ENCODE measurements at regions not wholly inside any gene's neighbourhood (a gene's known extent, or its start where the extent isn't known, plus 50 kb on each side); places are given as distances from the start of the nearest gene placed in this dataset.

DNA sequence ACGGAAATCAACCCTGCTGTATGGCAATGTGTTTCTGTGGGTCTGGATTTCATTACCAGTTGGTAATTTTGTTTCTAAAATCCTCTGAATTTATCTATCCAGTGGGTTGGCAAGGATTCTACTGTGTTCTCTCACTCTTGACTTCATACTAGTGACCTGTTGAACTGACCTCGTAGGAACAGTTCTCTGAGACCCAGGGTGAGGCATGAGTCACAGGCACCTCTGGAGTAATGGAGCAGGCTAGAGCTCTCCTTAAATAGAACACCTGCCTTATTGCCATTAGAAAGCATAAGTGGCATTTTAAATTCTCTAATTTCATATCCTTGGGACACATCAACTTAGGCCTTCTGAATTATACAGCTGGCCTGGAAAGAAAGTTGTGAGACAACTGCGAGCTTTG is 258.3 kb upstream of the NAV3 start:
- no peak for DNase-seq
- Mint-ChIP-seq H3K4me3 (no peak overlapping the region), H3K9me3 (no peaks in the 10 kb centered on the region), H3K27ac (no peak overlapping the region), H3K4me1 (no peaks in the 10 kb centered on the region), H3K27me3 (ENCODE audit: insufficient read depth) (no peaks in the 10 kb centered on the region), H3K36me3 (ENCODE audit: low read depth) (no peaks in the 10 kb centered on the region)
- Histone ChIP-seq H3K9ac (ENCODE audit: extremely low read depth, low read length, poor library complexity, severe bottlenecking) (no peak overlapping the region), H3K4me3 (ENCODE audit: low read length) (no peak overlapping the region), H3K9me3 (ENCODE audit: control insufficient read depth, low read length) (no peaks in the 10 kb centered on the region), H3K27me3 (ENCODE audit: control insufficient read depth, insufficient read depth, low read length, poor library complexity, severe bottlenecking) (no peaks in the 10 kb centered on the region), H3K36me3 (ENCODE audit: control insufficient read depth, insufficient read depth, low read length) (no peaks in the 10 kb centered on the region), H3K27ac (ENCODE audit: low read depth, low read length) (no peak overlapping the region), H3K4me1 (ENCODE audit: control insufficient read depth, insufficient read depth, low read length) (no peaks in the 10 kb centered on the region)
- TF ChIP-seq, protein P1, sequence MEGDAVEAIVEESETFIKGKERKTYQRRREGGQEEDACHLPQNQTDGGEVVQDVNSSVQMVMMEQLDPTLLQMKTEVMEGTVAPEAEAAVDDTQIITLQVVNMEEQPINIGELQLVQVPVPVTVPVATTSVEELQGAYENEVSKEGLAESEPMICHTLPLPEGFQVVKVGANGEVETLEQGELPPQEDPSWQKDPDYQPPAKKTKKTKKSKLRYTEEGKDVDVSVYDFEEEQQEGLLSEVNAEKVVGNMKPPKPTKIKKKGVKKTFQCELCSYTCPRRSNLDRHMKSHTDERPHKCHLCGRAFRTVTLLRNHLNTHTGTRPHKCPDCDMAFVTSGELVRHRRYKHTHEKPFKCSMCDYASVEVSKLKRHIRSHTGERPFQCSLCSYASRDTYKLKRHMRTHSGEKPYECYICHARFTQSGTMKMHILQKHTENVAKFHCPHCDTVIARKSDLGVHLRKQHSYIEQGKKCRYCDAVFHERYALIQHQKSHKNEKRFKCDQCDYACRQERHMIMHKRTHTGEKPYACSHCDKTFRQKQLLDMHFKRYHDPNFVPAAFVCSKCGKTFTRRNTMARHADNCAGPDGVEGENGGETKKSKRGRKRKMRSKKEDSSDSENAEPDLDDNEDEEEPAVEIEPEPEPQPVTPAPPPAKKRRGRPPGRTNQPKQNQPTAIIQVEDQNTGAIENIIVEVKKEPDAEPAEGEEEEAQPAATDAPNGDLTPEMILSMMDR (conservative IDR thresholded peaks at IDR 0.05): no peak
- WGBS, 2 experiments (ENCODE audit: insufficient coverage in 1 of 2, insufficient read length in 1 of 2): 80 to 91% methylated on average over 1 to 3 of the region's 3 CpGs

DNA sequence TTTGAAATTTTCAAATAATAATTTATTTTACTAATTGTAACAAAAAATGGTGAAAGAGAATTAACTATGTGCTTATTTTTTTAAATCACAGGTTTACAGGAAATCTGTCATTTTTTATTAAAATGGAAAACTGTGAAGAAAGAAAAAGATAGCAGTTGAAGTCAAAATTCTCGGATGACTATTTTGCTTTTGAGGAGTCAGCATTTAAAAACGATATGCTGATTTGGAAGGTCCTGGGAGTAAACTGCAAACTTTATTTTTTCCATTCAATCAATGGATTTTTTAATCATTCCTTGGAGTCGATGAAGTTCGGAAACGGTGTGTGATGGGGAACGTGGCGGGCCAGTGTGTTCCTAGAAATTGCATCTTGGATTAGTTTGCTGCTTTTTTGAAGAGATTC is 258.9 kb upstream of the NAV3 start:
- Mint-ChIP-seq H3K4me1 (no peaks in the 10 kb centered on the region), H3K27ac (no peak overlapping the region), H3K27me3 (ENCODE audit: insufficient read depth) (no peaks in the 10 kb centered on the region), H3K9me3 (no peaks in the 10 kb centered on the region), H3K36me3 (ENCODE audit: low read depth) (no peaks in the 10 kb centered on the region), H3K4me3 (no peak overlapping the region)
- no peaks in the 10 kb centered on the region for H3K9me3 ChIP-seq (ENCODE audit: control insufficient read depth, low read length)
- no peak for DNase-seq
- H3K4me3 ChIP-seq (ENCODE audit: low read length): no peak overlapping the region
- H3K9ac ChIP-seq (ENCODE audit: extremely low read depth, low read length, poor library complexity, severe bottlenecking): no peak overlapping the region
- H3K36me3 ChIP-seq (ENCODE audit: control insufficient read depth, insufficient read depth, low read length): no peaks in the 10 kb centered on the region
- H3K27ac ChIP-seq (ENCODE audit: low read depth, low read length): no peak overlapping the region
- H3K4me1 ChIP-seq (ENCODE audit: control insufficient read depth, insufficient read depth, low read length): no peaks in the 10 kb centered on the region
- H3K27me3 ChIP-seq (ENCODE audit: control insufficient read depth, insufficient read depth, low read length, poor library complexity, severe bottlenecking): no peaks in the 10 kb centered on the region
- WGBS, 2 experiments (ENCODE audit: insufficient coverage in 1 of 2, insufficient read length in 1 of 2): 93 to 95% methylated on average over 5 to 7 of the region's 7 CpGs
- TF ChIP-seq, protein P1 (conservative IDR thresholded peaks at IDR 0.05): no peak

DNA sequence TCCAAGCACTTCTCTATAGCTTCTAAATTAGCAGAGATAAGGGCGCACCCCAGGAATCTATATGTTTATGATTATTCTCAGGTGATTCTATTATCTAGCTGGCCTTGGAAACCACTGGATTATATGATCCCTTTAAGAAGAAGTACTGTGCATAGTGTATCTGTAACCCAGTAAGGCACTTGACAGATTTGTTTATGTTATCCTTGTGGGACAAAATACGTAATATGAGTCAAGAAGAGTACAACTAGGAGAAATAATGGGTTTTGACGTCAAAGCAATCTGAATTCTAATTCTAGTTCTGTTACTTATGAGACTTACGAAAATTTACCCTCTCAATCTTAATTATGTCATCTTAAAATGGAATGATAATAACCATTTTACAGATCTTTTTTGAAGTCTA is 259.6 kb upstream of the NAV3 start:
- Histone ChIP-seq H3K9me3 (ENCODE audit: control insufficient read depth, low read length) (no peaks in the 10 kb centered on the region), H3K27me3 (ENCODE audit: control insufficient read depth, insufficient read depth, low read length, poor library complexity, severe bottlenecking) (no peaks in the 10 kb centered on the region), H3K36me3 (ENCODE audit: control insufficient read depth, insufficient read depth, low read length) (no peaks in the 10 kb centered on the region), H3K4me1 (ENCODE audit: control insufficient read depth, insufficient read depth, low read length) (no peaks in the 10 kb centered on the region), H3K4me3 (ENCODE audit: low read length) (no peak overlapping the region), H3K27ac (ENCODE audit: low read depth, low read length) (no peak overlapping the region), H3K9ac (ENCODE audit: extremely low read depth, low read length, poor library complexity, severe bottlenecking) (no peak overlapping the region)
- Mint-ChIP-seq H3K27me3 (ENCODE audit: insufficient read depth) (no peaks in the 10 kb centered on the region), H3K27ac (no peak overlapping the region), H3K9me3 (no peaks in the 10 kb centered on the region), H3K36me3 (ENCODE audit: low read depth) (no peaks in the 10 kb centered on the region), H3K4me1 (no peaks in the 10 kb centered on the region), H3K4me3 (no peak overlapping the region)
- 90 to 96% methylated on average over 2 to 3 of the region's 4 CpGs for WGBS, 2 experiments (ENCODE audit: insufficient coverage in 1 of 2, insufficient read length in 1 of 2)
- TF ChIP-seq, protein P1 (conservative IDR thresholded peaks at IDR 0.05): no peak
- DNase-seq: no peak
